ENCODE measurements at regions not wholly inside any gene's neighbourhood (a gene's known extent, or its start where the extent isn't known, plus 50 kb on each side); places are given as distances from the start of the nearest gene placed in this dataset.
"Not testable (repeated sequence)": the region's sequence is repeated elsewhere in the genome, so short reads cannot be mapped to it uniquely, and the experiment has no call there.

DNA sequence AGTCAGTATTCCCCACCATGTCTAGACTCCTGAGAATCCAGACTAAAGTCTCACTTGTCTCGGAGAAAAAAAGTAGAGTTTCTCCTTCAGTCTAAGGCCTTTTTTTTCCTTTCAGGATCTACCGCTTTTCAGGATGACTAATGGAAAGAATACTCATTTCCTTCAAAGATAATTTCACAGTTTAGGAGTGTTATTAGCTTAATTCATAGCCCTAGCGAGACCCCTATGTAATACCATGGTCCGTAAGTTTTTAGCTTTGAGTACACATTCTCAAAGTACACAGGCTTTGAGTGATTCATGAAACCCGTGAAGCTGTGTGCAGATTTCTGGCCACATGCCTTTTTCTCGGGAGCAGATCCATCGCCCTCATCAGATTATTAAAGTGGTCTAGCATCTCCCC, 133.1 kb downstream of the SOX4 start:
- DNase-seq (ENCODE audit: insufficient read length, low spot score) (no peak), FAIRE-seq (no peak)
- no peak for TF ChIP-seq POLR2A (IDR thresholded peaks at IDR 0.05; ENCODE audit: low read depth, low read length)

DNA sequence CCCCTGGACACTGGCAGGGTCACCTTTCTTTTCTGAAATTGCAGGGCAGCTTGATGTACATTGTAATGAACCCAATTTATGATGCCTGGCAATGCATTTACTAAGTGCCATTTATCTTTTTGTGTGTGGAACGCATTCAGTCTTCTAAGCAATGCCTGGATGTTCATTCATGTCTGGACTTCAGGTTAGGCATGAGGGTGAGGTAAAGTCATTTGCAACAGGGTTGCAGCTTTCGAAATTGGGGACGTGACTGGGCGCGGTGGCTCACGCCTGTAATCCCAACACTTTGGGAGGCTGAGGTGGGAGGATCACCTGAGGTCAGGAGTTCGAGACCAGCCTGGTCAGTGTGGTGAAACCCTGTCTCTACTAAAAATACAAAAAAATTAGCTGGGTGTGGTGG, 134.6 kb downstream of the SOX4 start:
- no peak for FAIRE-seq
- TF ChIP-seq POLR2A (IDR thresholded peaks at IDR 0.05; ENCODE audit: low read depth, low read length): no peak
- DNase-seq (ENCODE audit: insufficient read length, low spot score): no peak

DNA sequence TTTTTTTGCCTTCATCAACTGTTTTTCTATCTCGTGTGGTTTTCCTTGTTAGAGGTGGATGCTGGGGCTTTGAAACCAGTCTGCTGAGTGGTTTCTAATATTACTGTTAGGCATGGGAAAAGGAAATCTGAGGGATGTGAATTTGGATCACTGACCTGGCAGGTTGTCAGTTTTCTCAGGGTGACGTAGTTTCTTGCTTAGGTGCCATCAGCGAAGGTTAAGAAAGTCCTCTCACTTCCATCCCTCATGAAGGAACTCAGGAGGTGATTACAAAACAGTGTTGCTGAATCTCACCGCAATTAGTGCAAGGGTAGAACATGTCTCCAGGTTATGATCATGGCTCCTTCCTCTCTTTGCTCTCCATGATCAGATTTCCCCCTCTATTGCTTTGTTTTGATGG, 135.9 kb downstream of the SOX4 start:
- FAIRE-seq (no peak), DNase-seq (ENCODE audit: insufficient read length, low spot score) (no peak)
- TF ChIP-seq POLR2A (IDR thresholded peaks at IDR 0.05; ENCODE audit: low read depth, low read length): no peak

DNA sequence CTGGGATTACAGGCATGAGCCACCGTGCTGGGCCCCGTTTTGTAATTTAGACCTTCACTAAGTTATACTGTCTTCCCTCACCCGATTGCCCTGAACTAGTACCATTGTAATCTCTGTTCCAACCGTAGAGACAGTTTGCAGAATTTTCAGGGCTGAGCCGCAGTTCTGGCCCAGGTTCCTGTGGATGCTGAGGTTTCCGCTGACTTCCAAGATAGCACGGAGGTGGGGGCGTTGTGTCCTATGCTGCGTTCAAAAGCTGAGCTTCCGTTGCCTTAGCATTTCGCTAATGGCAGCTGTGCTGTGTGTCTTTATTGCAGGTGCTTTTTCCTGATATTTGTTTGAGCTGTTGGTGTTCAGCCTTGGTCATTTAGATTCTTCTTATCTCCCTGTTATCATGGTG, 137.0 kb downstream of the SOX4 start:
- TF ChIP-seq POLR2A (IDR thresholded peaks at IDR 0.05; ENCODE audit: low read depth, low read length): no peak
- no peak for DNase-seq (ENCODE audit: insufficient read length, low spot score)
- no peak for FAIRE-seq

DNA sequence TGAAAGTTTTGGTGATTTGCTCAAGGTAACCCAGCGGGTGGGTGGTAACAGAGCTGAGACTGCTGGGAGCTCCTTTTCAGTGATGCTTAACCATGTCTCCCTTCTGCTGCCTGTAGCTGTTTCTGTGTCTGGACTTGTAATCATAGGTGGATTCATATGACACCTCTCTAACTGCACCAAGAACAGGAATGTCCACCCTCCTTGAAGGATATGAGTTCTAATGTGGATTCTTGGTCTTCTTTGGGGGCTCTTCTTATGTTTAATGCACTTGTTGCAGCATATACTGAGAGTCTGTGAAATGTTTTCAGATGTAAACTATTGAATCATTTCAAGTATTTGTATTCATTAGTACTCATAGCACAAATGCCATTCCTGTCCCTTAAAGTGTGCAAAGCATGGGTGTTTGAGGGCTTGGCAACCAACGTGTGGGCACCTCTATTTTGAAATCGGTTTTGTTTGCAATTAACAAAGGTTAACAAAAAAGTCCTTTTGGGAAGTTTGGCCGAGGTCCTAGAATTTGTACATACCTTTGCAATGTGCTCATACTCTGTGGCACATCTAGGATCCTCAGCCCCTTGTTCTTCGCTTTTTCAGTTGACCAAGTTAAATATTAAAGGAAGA, 138.0 kb downstream of the SOX4 start:
- FAIRE-seq: peak; percentile 52
- peak; percentile 11 for DNase-seq (ENCODE audit: insufficient read length, low spot score)
- TF ChIP-seq POLR2A (IDR thresholded peaks at IDR 0.05; ENCODE audit: low read depth, low read length): no peak

DNA sequence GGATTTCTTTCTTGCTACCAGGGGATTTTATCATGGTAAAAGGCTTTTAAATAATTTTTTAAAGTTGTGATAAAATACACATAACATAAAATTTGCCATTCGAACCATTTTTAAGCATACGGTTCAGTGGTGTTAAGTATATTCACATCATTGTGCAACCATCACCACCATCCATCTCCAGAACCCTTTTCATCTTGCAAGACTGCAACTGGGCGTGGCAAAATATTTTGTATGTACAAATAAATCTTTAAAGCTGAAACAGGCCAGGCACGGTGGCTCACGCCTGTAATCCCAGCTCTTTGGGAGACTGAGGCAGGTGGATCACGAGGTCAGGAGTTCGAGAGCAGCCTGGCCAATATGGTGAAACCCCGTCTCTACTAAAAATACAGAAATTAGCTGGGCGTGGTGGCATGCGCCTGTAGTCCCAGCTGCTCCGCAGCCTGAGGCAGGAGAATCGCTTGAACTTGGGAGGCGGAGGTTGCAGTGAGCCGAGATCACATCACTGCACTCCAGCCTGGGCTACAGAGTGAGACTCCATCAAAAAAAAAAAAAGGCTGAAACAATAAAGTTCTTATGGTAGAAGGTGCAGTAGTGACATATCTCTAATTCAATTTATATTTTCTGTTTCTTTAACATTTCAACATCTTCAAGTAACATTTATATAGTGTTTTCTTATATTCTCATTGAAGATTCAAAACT, 138.6 kb downstream of the SOX4 start:
- not testable (repeated sequence) for DNase-seq (ENCODE audit: insufficient read length, low spot score); FAIRE-seq

DNA sequence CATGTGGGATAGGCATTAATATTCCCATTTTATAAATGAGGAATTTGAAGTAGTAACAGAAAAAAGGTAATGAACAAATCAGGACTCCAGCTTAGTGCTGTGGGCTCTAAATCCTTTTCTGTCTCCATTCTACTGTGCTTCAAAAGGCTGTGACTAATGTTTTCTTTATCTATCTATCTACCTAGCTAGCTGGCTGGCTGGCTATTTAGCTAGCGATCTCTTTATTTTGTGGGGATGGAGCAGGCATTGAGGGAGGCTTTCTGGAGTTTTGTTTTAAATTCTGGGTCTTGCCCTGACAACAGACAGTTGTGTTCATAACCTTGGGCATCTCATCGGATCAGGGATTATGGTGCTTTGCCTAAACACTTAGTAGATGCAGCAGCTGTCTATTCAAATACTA, 139.2 kb downstream of the SOX4 start:
- FAIRE-seq (peak; percentile 36), DNase-seq (ENCODE audit: insufficient read length, low spot score) (no peak)
- no peak for TF ChIP-seq POLR2A (IDR thresholded peaks at IDR 0.05; ENCODE audit: low read depth, low read length)

DNA sequence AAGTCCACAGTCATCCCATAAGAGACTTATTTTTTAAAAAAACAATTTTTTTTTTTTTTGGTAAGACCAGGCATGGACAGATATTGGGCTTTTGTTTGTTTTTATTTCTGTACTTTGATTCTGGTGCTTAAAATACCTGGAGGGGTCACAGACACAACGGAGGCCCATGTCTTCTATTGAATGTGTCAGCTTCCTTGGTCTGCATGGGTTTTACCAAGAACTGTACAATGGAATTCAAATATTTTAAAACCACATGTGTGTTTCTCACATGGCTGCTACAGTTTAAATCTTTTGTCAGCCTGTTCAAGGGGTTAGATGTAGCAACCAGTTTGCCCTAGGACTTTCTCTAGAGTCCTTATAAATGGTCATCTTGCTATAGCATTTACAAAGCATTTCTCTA, 139.8 kb downstream of the SOX4 start:
- TF ChIP-seq POLR2A (IDR thresholded peaks at IDR 0.05; ENCODE audit: low read depth, low read length): no peak
- no peak for DNase-seq (ENCODE audit: insufficient read length, low spot score)
- FAIRE-seq: no peak

DNA sequence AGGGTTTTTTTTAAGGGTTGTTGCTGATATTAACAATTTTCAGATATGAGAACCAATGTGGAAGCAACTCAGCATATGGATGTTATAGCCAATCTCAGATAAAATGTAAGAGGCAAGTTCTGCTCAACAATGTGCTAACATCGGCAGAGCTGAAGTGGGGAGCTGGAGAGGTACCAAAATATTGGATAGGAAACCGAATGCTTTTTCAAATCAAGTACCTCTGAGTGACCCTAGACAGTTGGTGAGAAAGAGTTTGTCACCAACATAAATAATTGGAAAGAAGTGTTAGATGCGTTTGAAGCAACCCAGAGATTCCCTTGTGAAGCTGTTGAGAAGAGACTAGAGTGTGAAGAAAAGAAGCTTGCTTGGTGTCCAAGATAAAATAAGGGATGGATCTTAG, 140.7 kb downstream of the SOX4 start:
- TF ChIP-seq POLR2A (IDR thresholded peaks at IDR 0.05; ENCODE audit: low read depth, low read length): no peak
- FAIRE-seq (no peak), DNase-seq (ENCODE audit: insufficient read length, low spot score) (no peak)

DNA sequence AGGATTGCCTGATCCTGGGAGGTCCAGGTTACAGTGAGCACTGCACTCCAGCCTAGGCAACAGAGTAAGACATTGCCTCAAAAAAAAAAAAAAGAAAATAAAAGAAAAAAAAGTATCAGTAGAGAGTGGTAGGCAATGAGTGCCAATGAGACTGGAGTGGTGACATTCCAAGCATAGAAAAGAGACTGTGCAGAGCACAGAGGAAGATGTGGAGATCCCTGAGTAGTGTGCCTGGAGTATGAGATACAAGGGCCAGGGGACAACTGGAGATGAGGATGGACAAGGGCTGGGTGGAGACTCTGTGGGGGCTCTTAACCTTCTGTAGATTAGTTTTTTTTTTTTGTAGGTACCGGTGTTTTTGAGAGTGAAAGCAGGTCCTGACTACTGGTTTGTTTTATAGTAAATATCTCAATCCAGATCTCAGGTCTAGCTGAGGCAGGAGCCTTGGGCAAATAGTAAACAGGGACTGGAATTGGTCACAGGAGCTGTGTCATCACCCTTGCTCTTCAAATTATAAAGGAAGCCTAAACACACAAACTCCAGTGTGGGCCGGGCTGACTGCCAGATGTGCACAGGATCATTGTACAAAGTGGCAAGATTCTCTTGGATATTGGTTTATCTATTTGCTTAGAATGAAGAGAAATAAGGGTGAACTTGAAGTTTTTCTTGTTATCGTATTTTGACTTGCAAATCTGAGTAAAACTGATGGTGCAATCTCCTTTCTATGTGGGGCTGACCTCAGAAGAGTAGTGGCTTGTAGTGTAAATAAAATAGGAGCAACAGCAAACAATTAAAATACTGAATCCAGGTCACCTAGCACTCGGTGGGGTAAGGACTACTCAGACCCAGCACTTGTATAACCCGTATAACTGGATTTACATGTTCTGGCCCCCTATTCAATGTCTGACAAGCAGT, 144.9 kb downstream of the SOX4 start:
- FAIRE-seq (no peak), DNase-seq (ENCODE audit: insufficient read length, low spot score) (no peak)
- TF ChIP-seq POLR2A (IDR thresholded peaks at IDR 0.05; ENCODE audit: low read depth, low read length): no peak

DNA sequence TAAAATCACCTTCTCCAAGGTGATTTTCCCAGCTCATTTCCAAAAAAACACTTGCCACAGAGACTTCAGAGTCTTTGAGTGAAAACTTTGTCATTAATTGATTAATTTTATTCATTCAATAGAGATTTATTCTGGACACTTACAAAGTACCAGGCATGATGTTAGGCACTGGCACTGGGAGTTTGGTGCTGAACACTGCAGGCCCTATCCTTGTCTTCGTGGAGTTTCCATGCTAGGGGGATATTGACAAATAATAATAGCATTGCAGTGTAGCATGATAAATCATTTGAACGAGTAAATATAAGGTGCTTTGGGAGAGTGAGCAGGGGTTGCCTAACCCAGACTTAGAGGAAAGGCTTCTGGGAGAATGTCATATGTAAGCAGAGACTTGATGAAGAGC, 145.7 kb downstream of the SOX4 start:
- FAIRE-seq: no peak
- TF ChIP-seq POLR2A (IDR thresholded peaks at IDR 0.05; ENCODE audit: low read depth, low read length): no peak
- DNase-seq (ENCODE audit: insufficient read length, low spot score): no peak

DNA sequence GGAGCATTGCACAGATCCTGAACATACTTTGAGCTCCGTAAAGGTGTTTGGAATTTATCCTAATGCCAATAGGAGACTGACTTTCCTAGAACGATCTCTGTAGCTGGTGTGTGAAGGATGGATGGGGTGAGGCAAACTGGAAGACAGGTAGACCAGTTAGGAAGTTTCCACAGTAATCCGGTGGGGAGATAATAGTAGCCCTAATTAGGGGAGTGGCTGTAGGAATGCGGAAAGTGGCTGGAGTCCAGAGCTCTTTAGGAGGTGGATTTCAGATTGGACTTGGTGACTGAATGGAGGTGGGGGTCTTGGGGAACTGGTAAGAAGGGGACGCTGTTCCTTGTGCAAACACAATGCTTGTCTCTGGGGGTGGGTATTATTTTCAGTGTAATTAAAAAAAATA, 146.3 kb downstream of the SOX4 start:
- TF ChIP-seq POLR2A (IDR thresholded peaks at IDR 0.05; ENCODE audit: low read depth, low read length): no peak
- FAIRE-seq (no peak), DNase-seq (ENCODE audit: insufficient read length, low spot score) (no peak)

DNA sequence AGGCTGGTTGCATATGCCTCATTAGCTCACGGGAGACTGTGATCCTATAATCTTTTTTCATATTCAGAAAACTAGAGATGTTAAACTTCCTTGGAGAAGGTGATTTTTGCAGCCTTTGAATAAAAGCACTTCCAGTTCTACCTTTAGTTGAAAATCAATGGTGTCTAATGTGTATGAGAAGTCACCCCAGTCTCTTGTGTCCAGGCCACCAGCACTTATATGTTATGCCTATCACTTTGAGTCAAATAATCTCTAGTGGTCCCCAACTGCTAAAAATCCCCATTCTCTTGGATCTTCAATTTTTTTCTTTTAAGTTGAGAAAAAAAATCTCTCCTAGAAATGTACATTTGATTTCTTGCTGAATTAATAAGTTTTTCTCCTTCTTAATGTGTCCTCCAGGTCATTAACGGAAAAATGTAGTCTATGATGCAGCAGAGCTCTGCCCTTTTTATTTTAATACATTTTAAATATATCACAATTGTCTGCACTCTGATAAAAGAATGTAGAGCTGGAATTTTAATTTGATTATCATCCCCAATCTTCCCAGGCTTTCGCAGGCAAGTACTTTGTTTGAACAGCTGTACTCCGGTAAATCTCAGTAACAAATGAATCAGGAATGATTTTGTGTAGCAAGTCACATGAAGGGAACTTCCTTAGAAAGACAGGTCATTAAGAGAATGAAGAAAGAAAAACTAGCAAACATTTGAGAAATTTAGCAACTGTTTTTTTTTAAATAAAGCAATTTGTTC, 147.0 kb downstream of the SOX4 start:
- FAIRE-seq (no peak), DNase-seq (ENCODE audit: insufficient read length, low spot score) (no peak)
- no peak for TF ChIP-seq POLR2A (IDR thresholded peaks at IDR 0.05; ENCODE audit: low read depth, low read length)
